ENCODE measurements at regions not wholly inside any gene's neighbourhood (a gene's known extent, or its start where the extent isn't known, plus 50 kb on each side); places are given as distances from the start of the nearest gene placed in this dataset.
A peak's percentile ranks its signal among the peaks of the same experiment; 100 is the strongest.

DNA sequence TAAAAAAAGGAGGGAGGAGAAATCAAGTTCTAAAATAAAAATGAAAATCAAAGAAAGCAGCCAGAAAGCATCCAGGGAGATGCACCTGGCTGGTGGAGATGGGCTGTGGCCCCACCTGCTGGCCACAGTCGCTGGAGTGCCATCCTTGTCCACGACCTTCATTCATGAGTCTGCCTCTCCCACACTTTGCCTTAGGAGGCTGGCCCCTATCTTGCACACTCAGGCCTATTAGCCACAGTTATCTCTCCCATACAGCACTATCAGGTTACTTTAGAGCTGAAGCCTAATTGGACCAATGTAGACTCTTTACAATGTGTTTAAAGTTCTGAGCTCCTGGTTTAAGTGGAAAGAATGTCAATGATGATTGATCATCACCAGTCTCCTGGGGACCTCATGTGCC, 392.0 kb upstream of the RORA start:
- no peak for TF ChIP-seq POLR2A (IDR thresholded peaks at IDR 0.05)
- TF ChIP-seq, protein P1, sequence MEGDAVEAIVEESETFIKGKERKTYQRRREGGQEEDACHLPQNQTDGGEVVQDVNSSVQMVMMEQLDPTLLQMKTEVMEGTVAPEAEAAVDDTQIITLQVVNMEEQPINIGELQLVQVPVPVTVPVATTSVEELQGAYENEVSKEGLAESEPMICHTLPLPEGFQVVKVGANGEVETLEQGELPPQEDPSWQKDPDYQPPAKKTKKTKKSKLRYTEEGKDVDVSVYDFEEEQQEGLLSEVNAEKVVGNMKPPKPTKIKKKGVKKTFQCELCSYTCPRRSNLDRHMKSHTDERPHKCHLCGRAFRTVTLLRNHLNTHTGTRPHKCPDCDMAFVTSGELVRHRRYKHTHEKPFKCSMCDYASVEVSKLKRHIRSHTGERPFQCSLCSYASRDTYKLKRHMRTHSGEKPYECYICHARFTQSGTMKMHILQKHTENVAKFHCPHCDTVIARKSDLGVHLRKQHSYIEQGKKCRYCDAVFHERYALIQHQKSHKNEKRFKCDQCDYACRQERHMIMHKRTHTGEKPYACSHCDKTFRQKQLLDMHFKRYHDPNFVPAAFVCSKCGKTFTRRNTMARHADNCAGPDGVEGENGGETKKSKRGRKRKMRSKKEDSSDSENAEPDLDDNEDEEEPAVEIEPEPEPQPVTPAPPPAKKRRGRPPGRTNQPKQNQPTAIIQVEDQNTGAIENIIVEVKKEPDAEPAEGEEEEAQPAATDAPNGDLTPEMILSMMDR (IDR thresholded peaks at IDR 0.05): peak; percentile 15 to 40 (median 39)
- no peak for TF ChIP-seq POLR2AphosphoS5 (IDR thresholded peaks at IDR 0.05)
- no peak for TF ChIP-seq EP300 (IDR thresholded peaks at IDR 0.05; ENCODE audit: low read depth)
